GM21529 (cell line): ENCODE measurements at regions not wholly inside any gene's neighbourhood (a gene's known extent, or its start where the extent isn't known, plus 50 kb on each side); places are given as distances from the start of the nearest gene placed in this dataset.
"Not testable (repeated sequence)": the region's sequence is repeated elsewhere in the genome, so short reads cannot be mapped to it uniquely, and the experiment has no call there.

Experiments
- ATAC-seq: cut with Tn5 transposase; IDR thresholded peaks from one replicate; pipeline ENCODE4 v1.9.1; 2021; ENCODE audit not compliant: unreplicated experiment

GRCh38 chr10:133689897-133690296, 63.3 kb upstream of the FRG2B start:
- not testable (repeated sequence) for ATAC-seq

- peak; percentile 11 for ATAC-seq
These were observed 61.9 kb upstream of the FRG2B start for GRCh38 chr10:133688441-133688912.

- ATAC-seq: peak; percentile 59
These were observed 61.3 kb upstream of the FRG2B start for GRCh38 chr10:133687689-133688440.

DNA sequence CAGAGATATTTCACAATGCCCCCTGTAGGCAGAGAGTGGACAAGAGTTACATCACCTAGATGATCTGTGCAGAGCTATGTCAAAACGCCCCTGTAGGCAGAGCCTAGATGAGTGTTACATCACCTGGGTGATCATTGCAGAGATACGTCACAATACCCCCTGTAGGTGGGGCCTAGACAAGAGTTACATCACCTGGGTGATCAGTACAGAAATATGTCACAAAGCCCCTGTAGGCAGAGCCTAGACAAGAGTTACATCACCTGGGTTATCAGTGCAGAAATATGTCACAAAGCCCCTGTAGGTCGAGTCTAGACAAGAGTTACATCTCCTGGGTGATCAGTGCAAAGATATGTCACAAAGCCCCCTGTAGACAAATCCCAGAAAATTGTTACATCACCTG, 60.4 kb upstream of the FRG2B start:
- not testable (repeated sequence) for ATAC-seq
